HT-29 (cell line): ENCODE measurements at regions not wholly inside any gene's neighbourhood (a gene's known extent, or its start where the extent isn't known, plus 50 kb on each side); places are given as distances from the start of the nearest gene placed in this dataset.
A peak's percentile ranks its signal among the peaks of the same experiment; 100 is the strongest.

ENCODE experiments used
- DNase-seq: peaks from one replicate; pipeline ENCODE4 v3.0.0-alpha.2; 2015; ENCODE audit warnings: low spot score

DNA sequence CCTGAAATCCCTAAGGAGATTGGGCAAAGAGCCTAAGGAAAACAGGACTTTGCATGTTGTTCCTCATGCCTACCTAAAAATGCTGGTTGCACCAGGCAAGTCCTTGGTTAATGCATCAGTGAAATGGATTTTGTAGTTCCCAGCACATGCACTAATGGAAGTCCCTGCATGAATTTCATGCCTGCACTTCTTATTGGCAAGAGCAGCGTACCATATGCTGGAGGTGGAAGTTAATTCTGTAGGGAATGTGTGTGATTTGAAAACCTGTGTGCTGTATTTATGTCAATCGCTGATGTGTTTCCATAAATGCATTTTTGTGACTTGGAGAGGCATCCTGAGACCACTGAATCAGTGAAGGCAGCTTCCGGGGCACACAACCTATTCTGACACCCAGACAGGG lies 140.3 kb upstream of the MTNR1B start:
- DNase-seq: no peak

DNA sequence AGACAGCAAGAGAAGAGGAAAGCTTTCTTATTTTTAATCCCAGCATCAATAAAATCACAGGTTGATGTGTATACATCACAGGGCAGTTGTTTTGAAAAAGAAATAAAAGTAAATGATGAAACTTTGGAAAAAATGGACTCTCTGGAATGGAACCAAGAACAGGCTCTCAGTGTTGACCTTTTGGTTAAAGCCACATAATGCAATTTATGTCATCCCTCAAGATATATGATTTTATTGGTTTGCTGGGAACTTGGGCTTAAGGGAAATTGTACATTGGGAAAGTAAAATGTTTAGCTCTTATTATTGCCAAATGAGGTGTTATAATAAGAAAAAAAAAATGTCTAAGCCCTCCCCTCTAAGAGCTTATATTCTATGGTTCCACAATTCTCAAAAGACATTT lies 139.8 kb upstream of the MTNR1B start:
- no peak for DNase-seq

DNA sequence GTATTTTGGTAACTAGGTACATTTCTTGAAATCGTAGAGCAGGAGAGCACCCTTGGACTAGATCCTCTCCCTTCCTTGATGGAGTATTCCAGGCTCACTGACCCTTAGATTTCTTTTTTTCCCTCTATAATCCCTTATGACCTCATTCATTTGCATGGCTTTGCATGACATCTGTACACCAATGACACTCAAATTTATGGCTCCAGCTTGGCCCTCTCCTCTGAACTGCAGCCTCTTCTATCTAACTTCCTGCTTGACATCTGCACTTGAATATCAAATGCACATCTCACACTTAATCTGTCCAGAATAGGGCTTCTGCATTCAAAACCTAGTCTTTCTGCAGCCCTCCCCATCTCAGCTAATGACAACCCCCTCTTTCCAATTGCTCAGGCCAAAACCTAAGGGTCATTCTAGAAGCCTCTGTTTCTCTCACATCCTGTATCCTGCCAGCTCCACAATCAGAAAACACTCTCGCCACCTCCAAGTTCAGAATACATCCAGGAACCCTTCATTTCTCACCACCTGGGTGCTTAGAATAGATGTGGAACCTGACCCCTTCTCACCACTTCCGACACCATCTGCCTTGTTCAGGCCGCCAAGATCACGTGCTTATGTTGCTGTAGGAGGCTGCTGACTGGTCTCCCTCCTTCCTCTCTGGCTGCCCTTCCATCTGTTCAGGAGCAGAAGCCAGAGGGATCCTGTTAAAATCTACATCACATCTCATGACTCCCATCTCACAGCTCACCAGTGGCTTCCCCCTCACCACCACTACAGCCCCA lies 138.9 kb upstream of the MTNR1B start:
- no peak for DNase-seq

DNA sequence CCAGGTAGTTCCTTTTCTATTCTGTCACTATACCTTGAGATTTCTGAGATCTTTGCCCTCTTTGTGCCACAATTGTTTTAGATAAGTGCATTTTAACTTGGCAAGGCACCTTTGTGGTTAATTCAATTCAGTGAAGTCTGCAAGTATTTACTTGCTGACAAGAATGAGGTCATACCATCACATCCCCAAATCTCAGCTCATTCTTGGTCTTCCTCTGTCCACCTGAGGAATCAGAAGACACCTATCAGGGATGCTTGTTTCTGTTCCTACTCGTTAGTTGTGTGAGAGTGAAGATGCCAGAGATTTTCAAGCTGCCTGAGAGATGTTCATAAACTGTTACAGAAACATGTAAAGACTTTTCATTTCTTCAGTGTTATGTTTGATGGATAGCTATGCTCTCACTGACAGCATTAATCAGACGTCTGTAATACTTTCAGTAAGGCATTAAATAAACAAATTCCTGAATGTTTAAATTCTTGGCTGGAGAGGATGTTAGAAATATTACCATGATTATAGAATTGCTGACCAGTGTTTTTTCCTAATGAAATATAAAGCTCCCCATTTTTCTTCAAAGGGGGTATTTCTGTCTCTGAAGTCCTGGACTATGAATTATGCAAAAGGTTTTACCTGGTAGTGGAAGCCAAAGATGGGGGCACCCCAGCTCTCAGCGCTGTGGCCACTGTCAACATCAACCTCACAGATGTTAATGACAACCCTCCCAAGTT lies 135.0 kb upstream of the MTNR1B start:
- no peak for DNase-seq

DNA sequence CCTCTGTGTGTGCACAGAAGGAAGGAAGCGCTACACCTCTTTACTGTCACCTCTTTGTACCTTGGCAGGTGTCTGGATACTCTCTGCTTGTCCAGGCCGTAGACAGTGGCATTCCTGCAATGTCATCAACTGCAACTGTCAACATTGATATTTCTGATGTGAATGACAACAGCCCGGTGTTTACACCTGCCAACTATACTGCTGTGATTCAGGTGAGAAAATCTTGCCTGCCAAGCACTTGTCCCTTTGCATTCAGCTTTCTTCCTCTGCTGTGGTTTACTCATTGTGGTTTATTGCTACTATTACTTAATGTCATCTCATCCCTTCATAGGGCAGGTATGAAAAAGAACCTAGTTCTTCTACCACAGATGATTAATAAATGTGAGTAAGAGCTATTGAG lies 131.9 kb upstream of the MTNR1B start:
- DNase-seq: no peak

DNA sequence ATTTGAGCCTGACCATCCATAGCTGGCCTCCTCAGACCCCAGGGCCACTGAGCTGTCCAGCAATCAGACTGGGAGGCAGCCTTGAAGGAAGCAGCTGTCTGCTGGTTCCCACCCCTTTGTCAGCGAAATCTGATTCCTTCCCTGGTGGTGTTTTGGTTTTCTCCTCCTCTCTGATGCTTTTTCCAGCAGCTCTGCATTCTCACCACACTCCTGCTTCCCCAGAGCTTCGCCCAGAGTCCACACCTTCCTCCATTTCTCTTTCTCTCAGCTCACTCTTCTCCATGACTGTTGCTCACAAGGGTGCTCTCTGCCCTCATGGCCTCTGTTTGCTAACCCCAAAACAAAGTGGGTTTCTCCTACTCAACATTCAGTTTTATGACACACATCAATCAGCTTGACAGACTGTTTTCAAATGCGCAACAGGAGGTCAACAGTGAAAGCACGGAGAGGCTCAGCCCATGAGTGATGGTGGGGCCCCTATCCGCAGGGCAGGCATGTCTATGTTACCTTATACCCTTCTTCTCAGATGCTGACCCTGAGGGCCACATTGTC lies 130.6 kb upstream of the MTNR1B start:
- no peak for DNase-seq

DNA sequence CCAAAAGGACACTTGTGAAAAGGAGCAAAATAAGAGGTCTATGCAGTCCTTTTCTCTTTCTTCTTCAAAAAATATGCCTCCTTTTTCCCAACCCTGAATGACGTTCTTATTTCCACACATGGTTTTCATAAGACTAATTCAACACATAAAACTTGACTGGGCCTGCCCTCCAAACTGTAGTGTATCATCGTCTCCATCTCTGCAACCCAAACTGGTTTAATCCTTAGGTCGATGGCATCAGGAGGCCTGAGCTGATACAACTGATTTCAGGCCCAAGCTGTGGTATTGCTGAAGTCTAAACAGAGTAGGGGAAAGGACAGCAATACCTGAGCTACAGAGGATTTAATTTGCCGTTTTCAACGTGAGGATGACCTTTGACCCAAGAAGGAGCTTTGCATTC lies 130.0 kb upstream of the MTNR1B start:
- no peak for DNase-seq

DNA sequence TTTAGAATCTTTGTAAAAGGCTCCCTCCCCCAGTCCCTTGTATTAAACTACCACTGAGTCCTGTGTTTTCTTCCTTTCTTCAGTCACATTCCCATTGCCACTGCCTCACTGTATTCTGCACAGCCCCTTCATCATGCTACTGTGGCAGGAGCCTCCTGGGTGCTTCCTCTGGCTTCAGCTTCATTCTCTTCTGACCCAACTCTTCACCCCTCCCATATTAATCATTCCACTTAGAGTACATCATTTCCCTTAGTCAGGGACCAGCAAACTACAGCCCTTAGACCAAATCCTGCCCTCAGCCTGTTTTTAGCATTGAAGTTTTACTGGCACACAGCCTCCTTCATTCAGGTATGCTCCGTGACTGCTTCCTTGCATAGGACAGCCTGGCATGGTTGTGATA lies 127.7 kb upstream of the MTNR1B start:
- DNase-seq: no peak

DNA sequence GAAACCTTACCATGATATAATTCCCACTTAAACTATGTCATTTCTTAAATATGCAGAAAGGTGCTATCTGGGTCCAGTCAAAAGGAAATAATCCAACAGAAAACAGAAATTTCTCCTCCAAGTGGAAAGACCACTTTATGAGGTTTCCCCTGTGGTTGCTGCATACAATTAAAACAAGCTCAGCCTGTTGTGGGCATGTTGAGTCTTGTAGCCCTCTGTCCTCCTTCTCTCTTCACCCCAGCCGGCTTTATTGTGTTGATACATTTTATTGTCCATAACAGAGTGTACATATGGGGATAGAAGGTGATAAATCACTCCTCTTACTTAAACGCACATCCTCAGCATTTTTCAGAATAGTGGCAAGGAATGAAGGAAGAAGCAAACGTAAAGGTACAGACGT lies 126.0 kb upstream of the MTNR1B start:
- no peak for DNase-seq

DNA sequence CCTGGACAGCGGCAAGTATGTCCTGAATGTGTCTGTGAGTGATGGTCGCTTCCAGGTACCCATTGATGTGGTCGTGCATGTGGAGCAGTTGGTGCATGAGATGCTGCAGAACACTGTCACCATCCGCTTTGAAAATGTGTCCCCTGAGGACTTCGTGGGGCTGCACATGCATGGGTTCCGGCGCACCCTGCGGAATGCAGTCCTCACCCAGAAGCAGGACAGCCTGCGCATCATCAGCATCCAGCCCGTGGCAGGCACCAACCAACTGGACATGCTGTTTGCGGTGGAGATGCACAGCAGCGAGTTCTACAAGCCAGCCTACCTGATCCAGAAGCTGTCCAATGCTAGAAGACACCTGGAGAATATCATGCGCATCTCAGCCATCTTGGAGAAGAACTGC lies 125.3 kb upstream of the MTNR1B start:
- no peak for DNase-seq

DNA sequence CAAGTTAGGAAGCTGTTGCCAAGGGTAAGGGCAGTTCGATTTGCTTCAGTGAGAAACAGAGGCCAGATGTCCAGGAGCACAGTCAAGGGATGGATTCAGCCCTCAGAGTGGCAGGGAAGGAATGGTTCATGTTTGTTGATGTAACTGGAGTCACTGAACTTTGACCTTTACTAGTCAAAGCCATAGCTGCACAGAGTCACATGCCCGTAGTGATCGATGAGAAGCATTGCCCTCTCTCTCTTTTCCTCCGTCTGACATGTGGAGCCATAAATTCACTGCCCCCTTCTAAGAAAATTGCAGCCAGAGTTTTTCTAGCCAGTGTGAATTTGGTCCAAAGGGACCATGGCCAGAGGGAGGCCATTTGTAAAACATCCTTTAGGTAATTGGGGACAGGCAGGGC lies 124.1 kb upstream of the MTNR1B start:
- DNase-seq: no peak

DNA sequence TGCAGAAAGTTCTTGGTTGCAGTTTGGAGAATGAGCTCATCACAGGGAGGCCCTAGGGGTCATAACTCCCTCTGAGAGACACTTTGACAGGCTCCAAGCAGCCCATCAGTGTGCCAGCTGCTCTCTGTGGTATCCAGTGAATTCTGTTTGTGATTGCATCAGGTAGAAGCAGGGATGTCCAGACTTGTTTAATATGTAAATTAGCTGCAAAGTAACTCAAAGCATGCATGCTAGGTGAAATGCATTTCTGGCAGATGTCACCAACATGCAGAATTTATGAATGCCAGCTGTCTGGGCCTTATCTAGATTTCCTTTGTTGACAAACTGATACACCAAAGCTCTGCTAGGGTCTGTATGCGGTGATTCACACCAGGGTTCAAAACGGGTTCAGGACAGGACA lies 123.6 kb upstream of the MTNR1B start:
- no peak for DNase-seq

DNA sequence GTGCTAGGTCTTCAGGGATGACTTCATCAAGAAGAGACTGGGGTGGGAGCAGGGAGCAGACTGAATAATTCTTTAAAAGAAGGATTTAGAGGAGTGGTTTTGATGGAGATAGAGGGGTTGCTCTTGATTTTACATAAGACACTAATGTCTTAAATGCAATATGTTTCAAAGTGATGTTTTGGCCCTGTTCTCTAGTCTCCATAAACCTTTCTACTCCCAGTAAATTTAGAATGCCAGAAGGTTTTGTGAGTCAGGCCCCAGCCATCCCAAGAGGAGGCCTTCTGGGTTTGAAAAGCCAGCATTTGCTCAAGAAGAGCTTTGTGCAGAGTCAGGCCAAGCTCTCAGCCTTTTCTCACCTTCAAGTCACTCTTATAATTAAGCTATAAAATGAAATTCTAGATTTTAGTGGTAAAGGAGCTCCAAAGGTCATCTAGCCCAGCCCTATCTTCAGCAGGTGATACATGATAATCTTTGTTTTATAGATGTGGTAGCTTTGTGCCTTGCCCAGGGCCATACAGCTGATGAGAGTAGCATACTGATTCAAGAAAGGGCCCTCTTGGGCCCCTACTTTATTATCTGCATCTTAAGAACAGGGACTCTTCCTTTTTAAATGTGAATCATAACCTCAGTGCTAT lies 122.8 kb upstream of the MTNR1B start:
- DNase-seq: no peak

DNA sequence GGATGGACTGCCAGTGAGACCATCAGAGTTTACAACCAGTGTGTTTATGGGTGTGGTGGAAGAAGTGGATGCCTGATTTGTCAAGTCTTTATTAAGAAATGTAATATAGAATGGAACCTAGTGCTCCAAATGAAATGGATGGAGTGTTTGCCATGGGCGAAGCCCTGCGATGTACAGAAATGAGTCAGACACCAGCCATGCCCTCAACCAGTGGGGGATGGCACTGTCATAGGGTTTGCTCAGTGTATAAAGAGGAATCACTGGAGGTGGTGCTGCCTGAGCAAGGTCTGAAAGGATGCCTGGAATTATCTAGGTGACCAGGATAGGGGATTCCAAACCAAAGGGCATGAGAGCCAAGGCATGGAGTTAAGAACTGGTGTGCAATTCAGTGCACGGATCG lies 120.9 kb upstream of the MTNR1B start:
- DNase-seq: peak; percentile 7

DNA sequence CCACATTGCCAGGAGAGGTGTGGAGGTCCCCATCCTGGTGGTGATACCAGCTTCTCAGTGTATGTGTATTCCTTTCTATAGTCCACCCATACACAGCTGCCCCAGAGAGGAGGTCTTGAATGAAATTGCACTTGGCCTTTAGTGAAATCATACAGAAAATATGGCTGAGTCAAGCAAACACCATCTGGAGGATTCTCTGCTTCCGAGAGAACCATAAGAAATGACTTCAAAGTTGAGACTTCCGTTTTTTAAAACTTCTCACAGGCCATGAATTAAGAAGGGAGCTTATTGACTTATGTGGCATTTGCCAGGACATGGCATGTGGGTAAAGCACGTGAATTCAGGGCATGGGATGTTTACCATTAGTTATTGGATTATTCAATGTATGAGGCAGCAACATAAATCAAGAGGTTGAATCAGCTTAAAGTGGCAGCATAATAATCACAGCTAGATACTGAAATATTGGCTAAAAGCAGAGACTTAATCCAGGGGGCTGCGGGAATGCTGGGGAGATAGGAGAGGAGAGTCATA lies 119.1 kb upstream of the MTNR1B start:
- no peak for DNase-seq

DNA sequence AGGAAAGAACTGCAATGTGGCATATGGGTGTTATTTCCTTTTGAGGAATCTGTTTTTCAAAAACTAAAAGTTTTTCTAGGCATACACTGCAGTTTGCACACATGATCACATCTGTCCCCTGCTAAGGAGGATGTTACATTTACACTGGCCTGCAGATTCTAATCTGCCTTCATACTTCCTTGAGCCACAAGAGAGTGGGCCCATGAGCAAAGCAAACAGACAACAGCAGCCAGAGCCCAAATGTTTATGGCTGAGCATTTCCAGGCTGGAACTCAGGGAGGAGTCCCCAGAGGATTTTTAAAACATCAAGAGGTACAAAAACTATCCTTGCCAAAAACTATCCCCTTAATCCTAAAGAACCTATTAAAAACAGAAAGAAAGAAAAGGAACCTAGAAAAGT lies 117.2 kb upstream of the MTNR1B start:
- DNase-seq: no peak

DNA sequence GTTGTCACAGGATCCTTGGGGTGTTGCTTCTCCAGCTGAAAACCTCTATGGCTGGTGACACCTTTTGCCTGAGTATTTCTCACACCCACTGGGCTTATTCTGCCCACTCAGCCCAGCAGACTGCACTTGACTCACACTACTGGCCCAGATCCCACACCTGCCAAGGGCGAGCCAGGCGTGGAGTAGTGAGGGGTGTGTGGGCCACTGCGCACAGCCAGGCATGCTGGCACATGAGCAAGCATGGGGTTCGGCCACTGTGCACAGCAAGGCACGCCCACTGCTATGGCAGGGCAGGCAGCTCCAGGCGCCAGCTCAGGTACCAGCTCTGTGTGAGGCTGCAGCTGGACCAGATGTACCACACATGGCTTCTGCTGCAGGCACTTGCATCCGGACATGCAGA lies 116.5 kb upstream of the MTNR1B start:
- no peak for DNase-seq

DNA sequence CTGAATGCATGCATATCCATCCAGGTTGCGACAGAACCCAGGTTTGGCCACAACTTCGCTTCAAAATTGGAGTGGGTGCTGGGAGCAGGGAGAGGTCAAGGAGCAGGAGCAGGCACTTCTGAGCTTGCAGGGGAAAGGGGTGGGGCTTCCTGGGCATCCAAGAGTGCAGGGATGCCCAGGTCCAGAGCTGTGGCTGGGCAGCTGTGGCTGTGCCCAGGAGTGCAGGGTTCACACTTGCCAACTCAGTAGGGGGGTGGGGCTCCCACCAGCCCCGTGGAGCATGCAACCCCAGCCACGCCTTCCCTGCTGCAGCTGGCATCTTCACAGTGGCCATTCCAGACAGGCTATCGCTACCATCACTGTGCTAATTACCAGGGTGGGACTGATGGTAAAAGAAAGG lies 115.3 kb upstream of the MTNR1B start:
- DNase-seq: no peak

DNA sequence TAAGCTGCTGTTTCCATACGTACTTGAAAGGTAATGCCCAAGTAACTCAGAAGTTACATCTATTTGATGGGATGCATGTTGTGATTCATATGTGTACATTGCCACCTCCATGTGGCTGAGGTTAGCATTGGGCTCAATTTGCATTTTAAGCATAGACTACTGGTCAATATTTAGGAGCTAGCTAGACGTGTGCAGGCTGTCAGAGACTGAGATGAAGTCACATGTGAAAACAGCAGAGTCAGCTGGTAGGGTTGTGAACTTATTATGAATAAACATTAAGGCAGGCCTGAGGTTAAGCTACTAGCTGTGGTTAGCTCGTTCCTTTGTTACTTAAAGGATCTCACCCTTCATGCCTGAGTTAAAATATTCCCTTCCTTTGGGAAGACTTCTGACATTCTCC lies 114.5 kb upstream of the MTNR1B start:
- no peak for DNase-seq

DNA sequence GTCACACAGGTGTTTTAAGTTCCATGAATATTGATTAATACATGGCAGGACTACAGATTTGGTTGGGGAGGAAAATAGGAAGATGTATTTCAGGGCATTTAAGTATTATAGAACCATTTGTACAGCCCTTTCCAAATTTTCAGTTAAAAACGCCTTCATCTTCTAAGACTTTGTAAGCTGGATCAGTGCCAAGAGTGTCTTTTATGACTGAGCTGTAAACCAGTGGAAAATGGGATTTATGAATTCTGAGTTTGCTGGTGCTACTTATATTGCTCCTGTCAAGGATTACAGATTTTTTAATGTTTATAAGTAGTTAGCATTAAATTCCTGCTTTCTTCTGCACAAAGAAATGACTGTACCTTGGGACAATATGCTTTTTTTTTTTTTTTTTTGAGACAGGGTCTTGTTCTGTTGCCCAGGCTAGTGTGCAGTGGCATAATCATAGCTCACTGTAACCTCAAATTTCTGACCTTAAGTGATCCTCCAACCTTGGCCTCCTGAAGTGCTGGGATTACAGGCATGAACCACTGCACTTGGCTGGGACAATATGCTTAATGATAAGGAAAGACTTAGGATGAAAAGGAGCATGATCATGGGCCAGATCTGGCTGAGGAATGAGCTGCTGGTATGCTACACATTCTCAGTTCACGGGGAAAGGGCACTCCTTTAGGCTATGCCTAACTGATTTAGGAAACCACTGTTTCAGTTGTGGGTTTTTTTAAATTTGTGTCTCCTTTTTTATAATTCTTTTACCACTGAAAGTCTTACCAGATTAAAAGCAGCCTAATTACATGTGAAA lies 113.6 kb upstream of the MTNR1B start:
- no peak for DNase-seq

DNA sequence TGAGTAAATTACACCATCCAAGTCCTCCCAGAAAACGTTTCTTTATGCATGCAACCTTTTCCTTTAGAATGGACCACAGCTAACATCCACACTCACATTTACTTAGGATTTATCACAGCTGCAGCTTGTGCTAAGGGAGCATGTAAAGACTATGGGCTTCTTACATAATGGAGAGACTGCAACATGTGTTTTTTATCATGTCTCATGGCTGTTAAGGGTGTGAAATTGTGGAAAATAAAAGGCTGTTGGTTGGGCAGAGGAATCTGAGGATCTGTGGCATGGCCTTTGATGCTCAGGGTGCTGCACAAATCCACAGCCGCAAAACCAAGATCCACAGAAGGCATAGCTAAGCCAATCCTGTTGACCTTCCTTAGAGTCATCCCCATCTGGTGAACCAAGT lies 112.0 kb upstream of the MTNR1B start:
- no peak for DNase-seq
